ENCODE measurements at regions not wholly inside any gene's neighbourhood (a gene's known extent, or its start where the extent isn't known, plus 50 kb on each side); places are given as distances from the start of the nearest gene placed in this dataset.
A peak's percentile ranks its signal among the peaks of the same experiment; 100 is the strongest.
"Not testable (repeated sequence)": the region's sequence is repeated elsewhere in the genome, so short reads cannot be mapped to it uniquely, and the experiment has no call there.

- H3K27ac ChIP-seq (replicated peaks in 1 of 4); H3K4me3 ChIP-seq; H3K9me3 ChIP-seq; H3K36me3 ChIP-seq; H3K4me1 ChIP-seq; intact Hi-C loops (cut with DNase I): not testable (repeated sequence)
- DNase-seq (ENCODE audit: extremely low spot score) = peak; percentile 94
- H3K27me3 ChIP-seq = peaks cover 0 to 57% (median 0%) of the 10 kb centered on the region in 4 donors
- WGBS = 40% methylated on average over 2 of the region's 2 CpGs
Observed at GRCh38 chr21:9017206-9017605, 1504.2 kb upstream of the TPTE start.

DNA sequence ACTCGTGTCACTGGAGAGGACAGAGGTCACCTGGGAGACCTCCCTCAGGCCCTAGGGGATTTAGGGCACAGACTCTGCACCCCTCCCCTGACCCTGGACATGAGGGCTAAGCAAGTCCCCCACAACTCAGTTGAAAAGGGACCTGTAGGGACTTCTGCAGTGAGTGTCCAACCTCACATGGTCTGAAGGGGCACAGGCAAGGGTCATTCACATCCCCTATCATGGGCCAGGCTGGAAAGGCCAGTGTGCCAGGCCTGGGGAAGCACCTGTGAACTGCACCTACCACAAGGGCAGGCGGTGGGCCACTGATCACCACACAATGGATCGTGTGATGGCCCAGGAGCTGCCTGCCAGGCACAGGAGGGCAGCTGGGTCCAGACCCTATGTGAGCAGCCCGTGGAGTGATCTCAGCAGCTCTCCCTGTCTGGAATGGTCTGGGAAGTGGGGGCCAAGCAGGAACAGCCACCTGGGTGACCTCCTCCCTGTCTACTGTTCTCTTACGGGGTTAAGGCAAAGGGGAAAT is 1502.6 kb upstream of the TPTE start:
- intact Hi-C loops (cut with DNase I) = not testable (repeated sequence)

GRCh38 chr21:9024006-9024767 is 1497.2 kb upstream of the TPTE start:
- intact Hi-C loops (cut with DNase I); H3K4me1 ChIP-seq; H3K4me3 ChIP-seq; H3K27ac ChIP-seq (replicated peaks in 1 of 4); H3K9me3 ChIP-seq; H3K36me3 ChIP-seq: not testable (repeated sequence)
- peaks cover 0 to 13% (median 0%) of the 10 kb centered on the region in 4 donors for H3K27me3 ChIP-seq
- peak; percentile 77 for DNase-seq (ENCODE audit: extremely low spot score)
- WGBS = 43% methylated on average over 3 of the region's 4 CpGs

More for the DNA sequence above, 1502.6 kb upstream of the TPTE start:
- not testable (repeated sequence) for H3K27ac ChIP-seq (replicated peaks in 1 of 4); H3K4me1 ChIP-seq; H3K4me3 ChIP-seq; H3K36me3 ChIP-seq; H3K9me3 ChIP-seq
- WGBS = 80% methylated on average over 1 of the region's 5 CpGs
- peak; percentile 92 for DNase-seq (ENCODE audit: extremely low spot score)
- H3K27me3 ChIP-seq = peaks cover 0 to 42% (median 0%) of the 10 kb centered on the region in 4 donors

GRCh38 chr21:9026729-9027416 is 1494.5 kb upstream of the TPTE start:
- peak; percentile 68 for DNase-seq (ENCODE audit: extremely low spot score)
- H3K27ac ChIP-seq (replicated peaks in 1 of 4); H3K36me3 ChIP-seq; intact Hi-C loops (cut with DNase I); H3K9me3 ChIP-seq; H3K4me1 ChIP-seq; H3K4me3 ChIP-seq: not testable (repeated sequence)
- peaks cover 0 to 20% (median 0%) of the 10 kb centered on the region in 4 donors for H3K27me3 ChIP-seq
- WGBS = 82% methylated on average over 1 of the region's 2 CpGs

GRCh38 chr21:9027417-9027800 is 1494.0 kb upstream of the TPTE start:
- intact Hi-C loops (cut with DNase I); H3K4me3 ChIP-seq; H3K36me3 ChIP-seq; H3K4me1 ChIP-seq; H3K9me3 ChIP-seq; H3K27ac ChIP-seq (replicated peaks in 1 of 4): not testable (repeated sequence)
- H3K27me3 ChIP-seq = peaks cover 0 to 20% (median 0%) of the 10 kb centered on the region in 4 donors
- 50% methylated on average over 1 of the region's 2 CpGs for WGBS
- peak; percentile 92 for DNase-seq (ENCODE audit: extremely low spot score)

DNA sequence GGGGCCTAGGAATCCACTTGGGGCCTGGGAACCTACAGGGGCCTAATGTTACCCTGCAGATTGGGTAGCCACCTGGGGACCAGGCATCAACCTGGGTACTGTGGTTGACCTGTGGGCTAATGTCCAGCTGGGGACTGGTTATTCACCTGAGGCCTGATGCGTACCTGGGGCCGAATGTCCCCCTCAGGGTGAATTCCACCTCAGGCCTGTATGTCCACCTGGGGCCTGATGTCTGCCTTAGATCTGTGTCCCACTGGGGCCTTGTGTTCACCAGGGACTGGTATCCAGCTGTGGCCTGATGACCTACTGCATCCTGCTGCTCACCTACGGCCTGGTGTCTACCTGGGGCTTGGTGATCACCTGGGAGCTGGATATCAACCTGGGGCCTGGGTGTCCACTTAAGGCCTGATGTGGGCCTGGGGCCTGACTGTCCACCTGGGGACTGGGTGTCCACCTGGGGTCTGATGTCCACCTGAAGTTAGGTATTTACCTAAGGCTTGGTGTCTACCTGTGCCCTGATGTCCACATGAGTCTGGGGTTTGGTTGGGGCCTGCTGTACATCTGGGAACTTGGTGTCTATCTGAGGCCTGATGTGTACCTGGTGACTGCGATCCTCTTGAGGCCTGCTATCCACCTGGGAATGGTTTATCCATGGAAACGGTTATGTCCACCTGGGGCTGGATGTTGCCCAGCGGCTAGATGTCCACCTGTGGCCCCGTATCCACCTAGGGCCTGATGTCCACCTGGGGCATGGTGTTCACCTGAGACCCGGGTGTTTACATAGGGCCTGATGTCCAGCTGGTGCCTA is 1492.6 kb upstream of the TPTE start:
- intact Hi-C loops (cut with DNase I); H3K4me1 ChIP-seq; H3K27ac ChIP-seq (replicated peaks in 1 of 4); H3K9me3 ChIP-seq; H3K4me3 ChIP-seq; H3K36me3 ChIP-seq: not testable (repeated sequence)
- peak; percentile 89 for DNase-seq (ENCODE audit: extremely low spot score)
- 70% methylated on average over 7 of the region's 8 CpGs for WGBS
- peaks cover 0 to 20% (median 0%) of the 10 kb centered on the region in 4 donors for H3K27me3 ChIP-seq

- H3K9me3 ChIP-seq; H3K4me1 ChIP-seq; intact Hi-C loops (cut with DNase I); H3K36me3 ChIP-seq; DNase-seq (ENCODE audit: extremely low spot score); H3K4me3 ChIP-seq; H3K27ac ChIP-seq (replicated peaks in 1 of 4): not testable (repeated sequence)
- WGBS = no CpG with 5 or more reads among the region's 2 CpGs
- H3K27me3 ChIP-seq = peaks cover 0 to 20% (median 0%) of the 10 kb centered on the region in 4 donors
Observed at GRCh38 chr21:9030141-9030665, 1491.2 kb upstream of the TPTE start.

GRCh38 chr21:9031482-9032374 is 1489.7 kb upstream of the TPTE start:
- H3K36me3 ChIP-seq; DNase-seq (ENCODE audit: extremely low spot score); intact Hi-C loops (cut with DNase I); H3K4me1 ChIP-seq; H3K27ac ChIP-seq (replicated peaks in 1 of 4); H3K4me3 ChIP-seq; H3K9me3 ChIP-seq: not testable (repeated sequence)
- peaks cover 0 to 20% (median 0%) of the 10 kb centered on the region in 4 donors for H3K27me3 ChIP-seq
- 36% methylated on average over 3 of the region's 5 CpGs for WGBS

GRCh38 chr21:9032547-9032946 is 1488.8 kb upstream of the TPTE start:
- WGBS = no CpG with 5 or more reads among the region's 2 CpGs
- H3K36me3 ChIP-seq; intact Hi-C loops (cut with DNase I); H3K27ac ChIP-seq (replicated peaks in 1 of 4); H3K4me1 ChIP-seq; DNase-seq (ENCODE audit: extremely low spot score); H3K9me3 ChIP-seq; H3K4me3 ChIP-seq: not testable (repeated sequence)
- peaks cover 0 to 20% (median 0%) of the 10 kb centered on the region in 4 donors for H3K27me3 ChIP-seq

DNA sequence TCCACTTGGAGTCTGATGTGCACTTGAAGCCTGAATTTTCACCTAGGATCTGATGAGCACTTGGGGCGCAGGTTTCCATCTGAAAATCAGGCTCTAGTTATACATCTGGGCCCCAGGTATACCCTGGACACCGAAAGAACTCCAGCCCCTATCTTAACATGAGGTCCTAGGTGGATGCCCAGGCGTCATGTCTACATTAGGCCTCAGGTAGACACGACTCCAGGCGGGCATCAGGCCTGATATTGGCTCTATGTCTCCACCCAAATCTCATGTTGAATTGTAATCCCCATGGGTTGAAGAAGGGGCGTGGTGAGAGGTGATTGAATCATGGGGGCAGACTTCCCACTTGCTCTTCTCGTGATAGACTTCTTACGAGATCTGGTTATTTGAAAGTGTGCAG is 1488.1 kb upstream of the TPTE start:
- intact Hi-C loops (cut with DNase I) = not testable (repeated sequence)

DNA sequence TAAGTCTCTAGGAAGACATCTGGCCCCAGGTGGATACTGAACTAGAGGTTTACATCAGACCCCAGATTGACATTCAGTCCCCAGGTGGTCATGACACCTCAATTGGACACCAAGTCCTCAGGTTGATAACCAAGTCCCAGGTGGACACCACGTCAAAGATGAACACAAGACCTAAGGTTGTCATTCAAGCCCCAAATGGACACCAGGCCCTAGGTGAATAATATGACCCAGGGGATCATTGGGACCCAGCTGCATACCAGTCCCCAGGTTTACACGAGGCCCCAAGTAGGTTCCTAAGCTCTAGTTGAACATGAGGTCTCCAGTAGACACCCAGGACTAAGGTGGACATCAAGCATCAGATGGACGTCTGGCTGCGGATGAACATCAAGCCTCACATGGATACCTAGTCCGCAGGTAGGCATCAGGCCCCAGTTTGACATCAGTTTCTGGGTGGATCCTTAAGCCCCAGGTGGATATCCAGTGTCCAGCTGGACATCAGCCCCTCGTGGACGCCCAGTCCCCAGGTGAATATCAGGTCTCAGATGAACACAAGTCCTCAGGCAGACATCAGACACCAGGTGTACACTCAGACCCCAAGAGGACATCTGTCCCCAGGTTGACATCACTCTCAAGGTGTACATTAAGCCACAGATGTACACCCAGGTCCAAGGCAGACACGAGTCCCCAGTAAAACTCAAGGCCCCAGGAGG is 1486.7 kb upstream of the TPTE start:
- 31% methylated on average over 2 of the region's 8 CpGs for WGBS
- DNase-seq (ENCODE audit: extremely low spot score); H3K4me3 ChIP-seq; H3K4me1 ChIP-seq; intact Hi-C loops (cut with DNase I); H3K36me3 ChIP-seq; H3K27ac ChIP-seq (replicated peaks in 1 of 4); H3K27me3 ChIP-seq: not testable (repeated sequence)
- H3K9me3 ChIP-seq = peaks cover 0 to 13% (median 0%) of the 10 kb centered on the region in 4 donors

More for the DNA sequence above, 1488.1 kb upstream of the TPTE start:
- DNase-seq (ENCODE audit: extremely low spot score); H3K27ac ChIP-seq (replicated peaks in 1 of 4); H3K4me3 ChIP-seq; H3K9me3 ChIP-seq; H3K36me3 ChIP-seq; H3K4me1 ChIP-seq: not testable (repeated sequence)
- peaks cover 0 to 16% (median 0%) of the 10 kb centered on the region in 4 donors for H3K27me3 ChIP-seq
- 56% methylated on average over 5 of the region's 8 CpGs for WGBS

Measured in esophagus muscularis mucosa (tissue), 4 donors.